ENCODE measurements at regions not wholly inside any gene's neighbourhood (a gene's known extent, or its start where the extent isn't known, plus 50 kb on each side); places are given as distances from the start of the nearest gene placed in this dataset.

DNA sequence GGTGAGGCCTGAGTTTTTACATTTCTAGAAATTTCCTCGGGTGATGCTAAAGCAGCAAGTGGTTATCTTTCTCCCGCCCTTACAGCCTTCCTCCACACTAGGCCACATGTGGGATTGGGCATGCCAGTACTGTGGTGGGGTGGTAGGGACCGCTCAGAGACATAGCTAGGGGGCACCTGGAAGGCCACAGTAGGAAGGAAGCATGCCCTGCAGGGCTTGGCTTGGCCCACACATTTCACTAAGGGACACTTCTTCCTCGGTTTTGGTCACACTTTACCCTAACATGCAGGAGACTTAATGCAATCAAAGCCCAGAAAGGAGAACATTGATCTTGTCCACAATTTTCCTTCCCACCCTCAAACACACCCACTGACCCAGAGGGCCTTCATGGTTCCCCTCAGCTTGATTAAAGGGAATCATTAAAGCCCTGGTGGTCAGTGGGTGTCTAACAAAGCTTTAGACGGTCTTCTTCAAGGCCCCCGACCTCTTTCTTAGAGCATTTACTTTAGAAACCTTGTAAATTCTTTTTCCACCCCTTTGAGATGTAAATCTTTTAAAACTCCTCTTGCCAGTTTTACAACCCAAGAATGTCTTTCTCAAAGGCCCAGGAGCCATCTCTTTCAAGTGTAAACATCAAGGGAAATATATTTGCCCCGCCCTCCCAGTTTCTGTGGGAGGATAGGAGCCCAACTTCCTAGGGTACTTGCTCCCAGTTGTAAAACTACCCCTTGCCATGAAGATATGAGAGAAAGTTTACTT, 246.4 kb upstream of the PTBP2 start:
- TF ChIP-seq, protein P1, sequence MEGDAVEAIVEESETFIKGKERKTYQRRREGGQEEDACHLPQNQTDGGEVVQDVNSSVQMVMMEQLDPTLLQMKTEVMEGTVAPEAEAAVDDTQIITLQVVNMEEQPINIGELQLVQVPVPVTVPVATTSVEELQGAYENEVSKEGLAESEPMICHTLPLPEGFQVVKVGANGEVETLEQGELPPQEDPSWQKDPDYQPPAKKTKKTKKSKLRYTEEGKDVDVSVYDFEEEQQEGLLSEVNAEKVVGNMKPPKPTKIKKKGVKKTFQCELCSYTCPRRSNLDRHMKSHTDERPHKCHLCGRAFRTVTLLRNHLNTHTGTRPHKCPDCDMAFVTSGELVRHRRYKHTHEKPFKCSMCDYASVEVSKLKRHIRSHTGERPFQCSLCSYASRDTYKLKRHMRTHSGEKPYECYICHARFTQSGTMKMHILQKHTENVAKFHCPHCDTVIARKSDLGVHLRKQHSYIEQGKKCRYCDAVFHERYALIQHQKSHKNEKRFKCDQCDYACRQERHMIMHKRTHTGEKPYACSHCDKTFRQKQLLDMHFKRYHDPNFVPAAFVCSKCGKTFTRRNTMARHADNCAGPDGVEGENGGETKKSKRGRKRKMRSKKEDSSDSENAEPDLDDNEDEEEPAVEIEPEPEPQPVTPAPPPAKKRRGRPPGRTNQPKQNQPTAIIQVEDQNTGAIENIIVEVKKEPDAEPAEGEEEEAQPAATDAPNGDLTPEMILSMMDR (IDR thresholded peaks at IDR 0.05; ENCODE audit: low read depth, low read length): no peak
- TF ChIP-seq EZH2phosphoT487 (IDR thresholded peaks at IDR 0.05; ENCODE audit: low read depth): no peak
